GM18909 (cell line): ENCODE measurements at regions not wholly inside any gene's neighbourhood (a gene's known extent, or its start where the extent isn't known, plus 50 kb on each side); places are given as distances from the start of the nearest gene placed in this dataset.

Source experiments
- ATAC-seq: cut with Tn5 transposase; IDR thresholded peaks from one replicate; pipeline ENCODE4 v1.9.1; 2021; ENCODE audit warnings: mild to moderate bottlenecking; ENCODE audit not compliant: unreplicated experiment, poor library complexity

- no peak for ATAC-seq
These were observed 67.8 kb upstream of the CDK13 start for GRCh38 chr7:39882148-39882784.

- no peak for ATAC-seq
These were observed 66.2 kb upstream of the CDK13 start for GRCh38 chr7:39883812-39884390.

- ATAC-seq: no peak
These were observed 61.7 kb upstream of the CDK13 start for GRCh38 chr7:39888171-39888853.

- ATAC-seq: no peak
These were observed 59.6 kb upstream of the CDK13 start for GRCh38 chr7:39890411-39890810.

GRCh38 chr7:39891894-39892293, 58.2 kb upstream of the CDK13 start:
- no peak for ATAC-seq

- no peak for ATAC-seq
These were observed 57.7 kb upstream of the CDK13 start for GRCh38 chr7:39892361-39892760.

GRCh38 chr7:39894904-39895303, 55.2 kb upstream of the CDK13 start:
- no peak for ATAC-seq

- ATAC-seq: no peak
These were observed 53.2 kb upstream of the CDK13 start for GRCh38 chr7:39896840-39897239.

GRCh38 chr7:39898867-39899266, 51.2 kb upstream of the CDK13 start:
- ATAC-seq: no peak
